ENCODE measurements at regions not wholly inside any gene's neighbourhood (a gene's known extent, or its start where the extent isn't known, plus 50 kb on each side); places are given as distances from the start of the nearest gene placed in this dataset.

DNA sequence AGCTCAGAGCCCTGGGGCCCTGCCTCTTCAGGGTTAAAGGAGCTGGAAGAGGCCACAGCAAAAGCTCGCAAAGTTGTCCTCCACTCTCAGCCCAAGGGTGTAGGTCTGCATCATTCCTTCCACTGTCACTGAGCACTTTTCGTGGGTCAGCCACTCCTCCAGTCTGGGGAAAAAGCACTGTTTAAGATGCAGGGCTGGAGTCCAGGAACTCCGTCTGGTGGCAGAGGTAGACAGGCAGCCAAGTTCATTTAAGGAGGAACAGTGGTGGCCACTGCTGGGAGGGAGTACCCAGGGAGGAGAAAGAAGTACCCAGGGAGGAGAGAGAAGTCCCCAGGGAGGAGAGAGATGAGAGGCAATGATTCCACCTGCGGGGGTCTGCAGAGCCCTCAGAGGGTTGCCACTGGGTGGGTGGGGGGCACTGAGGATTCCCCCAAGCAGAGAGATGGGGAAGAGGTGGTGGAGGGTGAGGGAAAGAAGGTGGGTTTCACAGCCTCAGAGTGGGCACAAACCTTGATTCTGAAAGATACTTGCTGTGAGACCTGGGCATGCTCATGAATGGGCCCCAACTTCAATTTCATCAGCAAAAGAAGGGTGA, 70.0 kb upstream of the B3GAT1 start:
- DNase-seq, result no peak
- Histone ChIP-seq H3K27me3 (no peaks in the 10 kb centered on the region), H3K36me3 (no peaks in the 10 kb centered on the region)

GRCh38 chr11:134481135-134481534, 69.1 kb upstream of the B3GAT1 start:
- Histone ChIP-seq H3K4me3 (no peak overlapping the region), H3K9me3 (no peaks in the 10 kb centered on the region), H3K27me3 (no peaks in the 10 kb centered on the region), H3K27ac (no peak overlapping the region), H3K36me3 (no peaks in the 10 kb centered on the region), H3K4me1 (no peaks in the 10 kb centered on the region)
- no peak for DNase-seq
- TF ChIP-seq, protein P1, sequence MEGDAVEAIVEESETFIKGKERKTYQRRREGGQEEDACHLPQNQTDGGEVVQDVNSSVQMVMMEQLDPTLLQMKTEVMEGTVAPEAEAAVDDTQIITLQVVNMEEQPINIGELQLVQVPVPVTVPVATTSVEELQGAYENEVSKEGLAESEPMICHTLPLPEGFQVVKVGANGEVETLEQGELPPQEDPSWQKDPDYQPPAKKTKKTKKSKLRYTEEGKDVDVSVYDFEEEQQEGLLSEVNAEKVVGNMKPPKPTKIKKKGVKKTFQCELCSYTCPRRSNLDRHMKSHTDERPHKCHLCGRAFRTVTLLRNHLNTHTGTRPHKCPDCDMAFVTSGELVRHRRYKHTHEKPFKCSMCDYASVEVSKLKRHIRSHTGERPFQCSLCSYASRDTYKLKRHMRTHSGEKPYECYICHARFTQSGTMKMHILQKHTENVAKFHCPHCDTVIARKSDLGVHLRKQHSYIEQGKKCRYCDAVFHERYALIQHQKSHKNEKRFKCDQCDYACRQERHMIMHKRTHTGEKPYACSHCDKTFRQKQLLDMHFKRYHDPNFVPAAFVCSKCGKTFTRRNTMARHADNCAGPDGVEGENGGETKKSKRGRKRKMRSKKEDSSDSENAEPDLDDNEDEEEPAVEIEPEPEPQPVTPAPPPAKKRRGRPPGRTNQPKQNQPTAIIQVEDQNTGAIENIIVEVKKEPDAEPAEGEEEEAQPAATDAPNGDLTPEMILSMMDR (IDR thresholded peaks at IDR 0.05), result no peak
- no peak for TF ChIP-seq POLR2A (IDR thresholded peaks at IDR 0.05)
- intact Hi-C loops (cut with DNase I; ENCODE audit: low total_unique reads), result no loop called here

More for the DNA sequence above, 70.0 kb upstream of the B3GAT1 start:
- Histone ChIP-seq H3K27ac (no peak overlapping the region), H3K4me3 (no peak overlapping the region), H3K9me3 (no peaks in the 10 kb centered on the region), H3K4me1 (no peaks in the 10 kb centered on the region)
- no peak for TF ChIP-seq POLR2A (IDR thresholded peaks at IDR 0.05)
- TF ChIP-seq, protein P1 (IDR thresholded peaks at IDR 0.05), result no peak
- intact Hi-C loops (cut with DNase I; ENCODE audit: low total_unique reads), result no loop called here

DNA sequence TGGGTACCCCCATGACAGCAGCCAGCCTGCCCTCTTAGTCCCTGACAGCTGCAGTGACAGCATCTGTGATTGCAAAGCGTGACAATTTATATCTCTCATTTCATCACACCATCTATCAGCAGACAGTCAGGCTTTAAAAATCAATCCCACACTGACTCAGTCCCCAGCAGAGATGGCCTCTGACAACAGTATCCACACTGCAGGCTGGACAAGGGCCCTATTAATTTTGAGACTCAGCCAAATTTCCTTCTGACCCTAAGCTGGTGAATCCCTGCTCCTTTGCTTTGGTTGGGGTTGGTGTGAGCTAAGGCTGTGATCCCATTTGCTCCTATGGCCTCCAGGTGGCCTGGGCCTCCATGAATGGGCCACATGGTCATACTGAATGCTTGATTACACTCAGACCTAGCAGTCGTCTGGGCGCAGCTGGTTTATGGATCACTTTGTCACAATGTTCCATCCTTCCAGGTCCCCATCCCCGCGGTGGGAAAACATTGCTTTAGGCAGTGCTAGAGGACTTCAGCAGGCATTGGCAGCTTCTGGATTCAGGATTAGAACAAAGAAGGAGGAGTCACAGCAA, 68.2 kb upstream of the B3GAT1 start:
- Histone ChIP-seq H3K27me3 (no peaks in the 10 kb centered on the region), H3K4me1 (no peaks in the 10 kb centered on the region), H3K27ac (no peak overlapping the region), H3K4me3 (no peak overlapping the region), H3K9me3 (no peaks in the 10 kb centered on the region), H3K36me3 (no peaks in the 10 kb centered on the region)
- DNase-seq, result no peak
- intact Hi-C loops (cut with DNase I; ENCODE audit: low total_unique reads), result no loop called here
- TF ChIP-seq, protein P1 (IDR thresholded peaks at IDR 0.05), result no peak
- no peak for TF ChIP-seq POLR2A (IDR thresholded peaks at IDR 0.05)

DNA sequence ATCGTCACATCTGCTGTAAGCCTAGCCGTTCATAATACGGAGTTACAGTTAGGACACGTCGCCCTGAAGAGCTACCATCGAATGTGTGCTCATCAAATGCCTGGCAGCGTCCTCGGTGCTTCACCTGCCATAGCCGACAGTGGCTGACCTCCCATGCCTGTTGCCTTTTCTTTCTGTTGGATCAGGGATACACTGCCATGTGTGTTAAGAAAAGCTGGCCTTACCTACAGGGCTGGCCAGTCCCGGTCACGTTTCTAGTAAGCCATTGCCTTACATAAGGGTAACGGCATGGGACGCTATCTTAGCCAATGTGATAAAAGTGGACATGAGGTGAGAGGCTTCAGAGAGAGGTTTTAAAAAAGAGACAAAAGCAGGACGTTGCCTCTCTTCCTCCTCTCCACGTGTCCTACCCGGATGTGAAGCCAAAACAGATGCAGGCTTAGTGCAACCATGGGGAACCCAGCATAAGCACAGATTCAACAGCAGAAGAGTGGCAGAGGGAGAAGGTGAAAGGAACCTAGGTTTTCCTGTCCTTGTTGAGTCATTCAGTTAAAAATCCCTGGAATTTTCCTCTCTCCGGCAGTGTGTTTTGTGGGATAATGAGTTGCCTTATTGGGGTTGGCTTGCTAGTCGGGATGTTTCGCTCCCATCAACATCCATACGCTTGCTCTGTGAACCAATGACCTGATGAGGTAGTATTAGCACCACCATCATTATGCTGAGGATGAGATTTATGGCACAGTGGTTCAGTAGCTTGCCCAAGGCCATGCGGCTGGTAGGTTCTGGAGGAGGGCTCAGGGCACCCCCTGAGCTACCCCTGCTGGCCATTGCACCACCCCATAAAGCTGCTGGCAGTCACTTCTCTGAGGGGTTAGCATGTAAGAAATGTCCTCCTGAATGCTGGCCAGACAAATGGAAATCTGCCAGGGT, 67.4 kb upstream of the B3GAT1 start:
- no peaks in the 10 kb centered on the region for H3K4me1 ChIP-seq
- no peak for TF ChIP-seq POLR2A (IDR thresholded peaks at IDR 0.05)
- TF ChIP-seq, protein P1 (IDR thresholded peaks at IDR 0.05), result no peak
- no peak overlapping the region for H3K4me3 ChIP-seq
- H3K9me3 ChIP-seq, result no peaks in the 10 kb centered on the region
- H3K27ac ChIP-seq, result no peak overlapping the region
- no peaks in the 10 kb centered on the region for H3K27me3 ChIP-seq
- intact Hi-C loops (cut with DNase I; ENCODE audit: low total_unique reads), result no loop called here
- no peak for DNase-seq
- H3K36me3 ChIP-seq, result no peaks in the 10 kb centered on the region

DNA sequence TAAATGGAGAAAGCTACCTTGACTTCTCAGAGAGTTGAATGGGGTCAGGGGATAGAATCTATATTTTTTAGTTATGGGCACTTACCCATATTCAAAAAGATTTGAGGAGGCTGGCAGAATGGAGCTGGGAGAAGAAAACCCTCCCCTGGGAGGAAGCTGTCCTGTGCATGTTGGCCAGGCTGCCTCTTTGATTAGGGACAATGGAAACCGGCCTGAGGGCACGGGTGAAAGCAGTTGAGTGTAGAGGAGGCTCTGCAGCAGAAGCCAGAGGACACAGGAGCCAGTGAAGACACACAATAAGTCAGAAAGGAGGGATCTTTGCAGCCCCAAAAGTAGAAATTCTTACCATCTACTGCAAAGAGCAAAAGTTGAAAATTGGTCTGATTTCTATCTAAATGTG, 66.6 kb upstream of the B3GAT1 start:
- intact Hi-C loops (cut with DNase I; ENCODE audit: low total_unique reads), result no loop called here
- no peak overlapping the region for H3K4me3 ChIP-seq
- no peak for TF ChIP-seq POLR2A (IDR thresholded peaks at IDR 0.05)
- TF ChIP-seq, protein P1 (IDR thresholded peaks at IDR 0.05), result no peak
- H3K27ac ChIP-seq, result no peak overlapping the region
- H3K36me3 ChIP-seq, result no peaks in the 10 kb centered on the region
- no peaks in the 10 kb centered on the region for H3K9me3 ChIP-seq
- DNase-seq, result no peak
- no peaks in the 10 kb centered on the region for H3K4me1 ChIP-seq
- no peaks in the 10 kb centered on the region for H3K27me3 ChIP-seq

Measured in uterus (tissue), 3 donors.